Left renal pelvis (tissue), 4 donors: ENCODE measurements at regions not wholly inside any gene's neighbourhood (a gene's known extent, or its start where the extent isn't known, plus 50 kb on each side); places are given as distances from the start of the nearest gene placed in this dataset.
"Not testable (repeated sequence)": the region's sequence is repeated elsewhere in the genome, so short reads cannot be mapped to it uniquely, and the experiment has no call there.

Experiments
- DNase-seq, 4 donors: peaks; one replicate each; pipeline ENCODE4 v3.0.0-alpha.2; 2013; ENCODE audit warnings: low read depth in 4 of 4, low spot score in 3 of 4

DNA sequence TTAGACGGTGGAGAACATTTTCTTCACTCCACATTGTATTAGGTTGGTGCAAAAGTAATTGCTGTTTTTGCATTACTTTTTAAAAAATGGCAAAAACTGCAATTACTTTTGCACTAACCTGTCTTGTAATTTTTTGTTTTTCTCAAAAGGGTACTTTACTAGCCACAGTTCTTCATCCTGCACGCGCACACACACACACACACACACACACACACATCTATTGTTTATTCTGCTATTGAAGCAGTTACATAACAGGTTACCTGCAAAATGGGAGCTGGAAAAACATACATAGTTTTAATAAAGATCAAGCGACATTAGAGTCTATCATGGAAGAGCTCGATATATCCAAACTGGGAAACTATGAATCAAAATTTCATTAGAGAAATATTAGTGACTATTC is 235.2 kb downstream of the SIM1 start:
- DNase-seq: no peak

DNA sequence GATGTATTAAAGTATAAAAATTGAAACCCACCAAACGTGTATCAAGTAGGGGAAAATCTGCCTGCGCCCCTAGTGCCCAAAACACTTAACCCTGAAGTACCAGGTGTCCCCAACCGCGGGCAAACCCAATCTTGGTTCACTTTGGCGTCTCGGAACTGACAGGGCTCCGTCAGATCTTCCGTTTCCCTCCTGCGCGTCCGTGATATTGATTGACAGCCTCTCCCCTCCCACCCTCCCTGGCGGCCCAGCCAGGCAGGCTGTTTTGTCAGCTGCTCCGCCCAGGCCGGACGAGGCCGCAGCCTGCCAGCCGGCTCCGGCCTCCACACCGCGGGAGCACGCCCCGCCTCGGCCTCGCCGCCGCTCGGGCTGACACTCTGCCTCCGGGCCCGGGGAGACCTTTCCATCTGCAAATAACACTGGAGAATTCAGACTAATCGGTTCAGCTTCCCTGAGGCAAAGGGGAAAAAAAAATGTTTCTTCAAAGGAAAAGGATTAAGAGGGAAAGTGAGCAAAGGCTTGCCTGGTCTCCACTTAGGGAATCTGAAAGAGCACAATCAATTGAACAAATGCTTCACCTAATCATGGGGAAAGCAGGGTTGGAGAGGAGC is 234.9 kb upstream of the MCHR2 start:
- DNase-seq: peak; percentile 22 to 54 (median 36)

DNA sequence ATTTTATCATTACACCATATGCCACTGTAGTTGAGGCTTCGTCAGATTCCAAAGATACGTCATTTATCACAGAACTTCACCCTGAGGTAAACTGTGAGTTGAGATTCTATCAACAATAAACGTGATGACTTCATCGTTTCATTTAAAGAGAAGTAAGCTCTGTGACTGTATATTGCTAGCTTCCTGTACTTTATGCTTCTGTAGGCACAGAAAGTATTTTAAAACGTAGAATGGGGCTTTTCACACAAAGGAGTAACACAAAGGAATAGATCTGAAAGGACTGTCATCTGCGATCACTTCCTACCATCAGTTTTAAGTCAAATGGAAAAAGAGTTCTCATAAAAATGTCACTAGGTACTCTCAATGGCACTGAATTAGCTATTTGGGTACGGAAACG is 234.4 kb upstream of the MCHR2 start:
- peak in 1 of 4 donors; percentile 10 for DNase-seq

DNA sequence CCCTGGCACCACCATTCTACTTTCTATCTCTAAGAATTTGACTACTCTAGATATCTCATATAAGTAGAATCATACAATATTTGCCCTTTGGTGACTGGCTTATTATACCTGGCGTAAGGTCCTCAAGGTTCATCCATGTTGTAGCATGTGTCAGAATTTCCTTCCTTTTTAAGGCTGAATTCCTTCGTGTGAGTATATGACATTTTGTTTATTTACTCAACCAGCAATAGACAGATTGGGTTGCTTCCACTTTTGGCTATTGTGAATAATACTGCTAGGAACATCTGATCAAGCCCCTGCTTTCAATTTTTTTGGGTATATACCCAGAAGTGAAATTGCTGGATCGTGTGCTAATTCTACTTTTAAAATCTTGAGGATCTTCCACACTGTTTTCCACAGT is 232.8 kb upstream of the MCHR2 start:
- no peak for DNase-seq

DNA sequence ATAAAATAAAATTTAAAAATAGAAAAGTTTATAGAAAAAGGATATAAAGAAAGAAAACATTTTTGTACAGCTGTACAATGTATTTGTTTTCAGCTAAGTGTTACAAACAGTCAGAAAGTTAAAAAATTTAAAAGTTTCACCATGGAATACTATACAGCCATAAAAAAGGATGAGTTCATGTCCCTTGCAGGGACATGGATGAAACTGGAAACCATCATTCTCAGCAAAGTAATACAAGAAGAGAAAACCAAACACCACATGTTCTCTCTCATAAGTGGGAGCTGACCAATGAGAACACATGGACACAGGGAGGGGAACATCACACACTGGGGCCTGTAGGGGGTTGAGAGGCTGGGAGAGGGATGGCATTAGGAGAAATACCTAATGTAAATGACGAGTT is 229.9 kb upstream of the MCHR2 start:
- not testable (repeated sequence) for DNase-seq

DNA sequence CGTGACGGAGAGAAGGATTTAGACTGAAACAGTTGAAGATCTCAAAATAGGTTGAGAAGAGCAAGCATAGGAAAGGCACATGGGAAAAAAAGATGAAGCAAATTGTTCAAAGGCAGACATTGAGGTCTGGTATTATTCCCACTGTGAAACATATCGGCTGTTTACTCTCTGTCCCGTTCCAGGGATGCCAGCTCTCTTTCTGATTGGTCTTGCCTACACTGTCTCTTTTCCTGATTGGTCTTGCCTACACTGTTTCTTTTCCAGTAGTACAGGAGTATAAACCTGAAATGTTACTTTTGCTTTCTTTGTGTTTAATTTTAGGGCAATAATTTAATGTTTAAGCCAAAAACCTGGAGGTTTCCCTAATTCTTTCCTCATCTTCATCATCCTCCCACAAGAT is 226.5 kb upstream of the MCHR2 start:
- DNase-seq: no peak

DNA sequence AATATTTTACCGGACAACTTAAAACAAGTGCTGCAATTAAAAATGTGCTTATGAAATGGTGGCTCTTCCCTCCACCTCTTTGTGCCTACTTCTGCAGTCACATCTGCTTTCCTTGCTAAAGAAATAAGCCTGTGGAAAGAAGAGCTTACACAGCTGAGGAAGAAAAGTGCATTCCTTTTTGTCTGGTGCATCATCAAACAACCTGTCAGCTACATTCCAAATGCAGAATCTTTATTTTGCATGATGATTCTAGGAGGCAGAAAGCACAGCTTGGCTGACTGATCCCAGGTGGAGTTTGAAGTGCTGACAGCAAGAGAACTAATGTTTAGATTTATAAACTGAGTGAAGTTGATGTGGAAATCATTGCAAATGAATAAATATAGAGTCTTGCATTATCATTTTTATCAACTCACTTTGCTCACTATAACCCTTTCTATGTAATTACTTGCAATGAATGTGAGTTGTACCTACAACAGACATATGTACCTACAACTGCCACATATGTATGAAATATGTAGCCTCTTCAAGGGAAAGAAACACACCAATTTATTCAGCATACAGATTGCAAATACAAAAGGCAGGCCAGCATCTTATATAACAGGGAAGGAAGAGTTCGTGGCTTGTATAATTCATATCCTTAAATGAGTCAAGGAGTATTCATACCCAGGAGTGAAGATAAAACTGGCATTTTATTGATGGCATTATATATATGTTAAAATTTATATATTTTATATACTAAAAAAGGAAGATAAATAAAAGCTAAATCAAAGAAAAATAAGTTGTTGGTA is 223.4 kb upstream of the MCHR2 start:
- DNase-seq: no peak

DNA sequence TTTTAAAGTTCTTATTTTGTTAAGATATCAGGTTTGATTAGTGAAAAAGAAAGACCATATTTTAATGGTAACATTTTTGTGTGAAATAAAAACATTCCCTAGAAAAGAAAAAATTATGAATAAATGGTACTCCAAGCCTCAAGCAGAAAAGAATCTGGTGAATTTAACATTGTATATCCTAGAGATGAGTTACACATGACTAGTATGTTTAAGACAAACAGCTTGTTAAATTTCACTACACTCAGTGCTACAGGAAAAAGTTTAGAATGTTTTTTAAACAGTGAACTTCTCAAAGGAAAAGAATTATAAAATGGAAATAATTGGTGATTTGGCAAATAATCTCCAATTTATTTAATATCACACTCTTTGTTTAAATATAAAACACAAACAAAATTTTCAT is 222.7 kb upstream of the MCHR2 start:
- DNase-seq: no peak

DNA sequence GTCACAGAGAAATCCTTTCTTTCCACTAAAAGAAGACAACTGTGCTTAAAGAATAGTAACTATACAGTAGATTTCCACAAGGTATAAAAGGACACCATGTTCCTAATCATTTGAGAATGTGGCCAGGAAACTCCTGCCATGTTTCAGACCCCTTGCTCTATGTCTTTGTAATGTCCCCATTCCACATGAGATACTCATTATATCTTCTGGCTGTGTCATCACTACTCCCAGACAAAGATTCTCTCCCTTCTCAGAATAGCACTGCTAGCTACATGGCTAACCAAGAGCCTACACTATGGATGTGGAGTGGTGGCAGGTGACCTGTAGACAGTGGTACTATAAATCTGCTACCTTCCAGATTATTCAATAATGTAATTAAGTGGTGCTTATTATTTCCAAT is 218.1 kb upstream of the MCHR2 start:
- DNase-seq: no peak

DNA sequence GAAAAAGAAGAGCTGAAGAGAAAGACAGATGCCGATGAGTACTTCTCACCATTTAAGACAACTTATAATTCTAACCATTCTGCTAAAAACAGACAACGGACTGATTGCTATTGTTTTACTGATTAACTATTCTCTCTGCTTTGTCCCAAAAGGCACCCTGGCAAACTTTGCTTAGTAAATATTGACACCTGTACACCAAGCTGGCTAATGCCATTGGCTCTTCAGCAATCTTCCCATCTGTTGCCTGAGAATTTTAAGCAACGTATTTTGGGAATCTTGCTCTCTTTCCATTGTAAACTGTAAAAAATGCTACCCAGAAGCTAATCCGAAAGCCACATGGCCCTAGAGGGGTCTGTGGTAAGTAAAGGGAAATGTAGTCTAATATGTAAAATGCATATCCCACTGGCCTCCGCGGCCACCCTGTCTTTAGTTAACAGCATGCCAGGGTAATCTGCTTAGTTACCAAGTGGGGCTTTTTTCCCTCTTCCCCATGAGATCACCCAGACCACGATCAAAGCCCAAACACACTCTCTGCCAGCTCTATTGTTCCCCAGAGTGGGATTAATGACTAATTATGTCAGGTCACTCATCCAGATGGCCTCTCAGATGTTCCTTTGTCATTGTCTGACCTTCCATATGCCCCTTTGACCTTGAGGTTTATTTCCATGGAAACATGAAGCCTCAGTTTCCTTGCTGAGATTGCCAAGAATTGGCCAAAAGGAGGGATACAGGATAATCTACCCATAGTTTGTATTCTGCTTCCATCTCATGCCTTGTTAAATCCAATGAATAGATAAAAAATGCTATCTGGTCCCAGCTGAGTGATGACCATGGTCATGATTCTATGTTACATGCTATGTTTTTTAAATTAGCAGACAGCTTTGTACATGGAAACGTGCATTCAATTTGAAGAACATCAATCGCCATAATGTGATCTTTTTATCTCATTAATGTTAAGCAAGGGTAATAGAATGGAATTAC is 216.4 kb upstream of the MCHR2 start:
- DNase-seq: no peak

DNA sequence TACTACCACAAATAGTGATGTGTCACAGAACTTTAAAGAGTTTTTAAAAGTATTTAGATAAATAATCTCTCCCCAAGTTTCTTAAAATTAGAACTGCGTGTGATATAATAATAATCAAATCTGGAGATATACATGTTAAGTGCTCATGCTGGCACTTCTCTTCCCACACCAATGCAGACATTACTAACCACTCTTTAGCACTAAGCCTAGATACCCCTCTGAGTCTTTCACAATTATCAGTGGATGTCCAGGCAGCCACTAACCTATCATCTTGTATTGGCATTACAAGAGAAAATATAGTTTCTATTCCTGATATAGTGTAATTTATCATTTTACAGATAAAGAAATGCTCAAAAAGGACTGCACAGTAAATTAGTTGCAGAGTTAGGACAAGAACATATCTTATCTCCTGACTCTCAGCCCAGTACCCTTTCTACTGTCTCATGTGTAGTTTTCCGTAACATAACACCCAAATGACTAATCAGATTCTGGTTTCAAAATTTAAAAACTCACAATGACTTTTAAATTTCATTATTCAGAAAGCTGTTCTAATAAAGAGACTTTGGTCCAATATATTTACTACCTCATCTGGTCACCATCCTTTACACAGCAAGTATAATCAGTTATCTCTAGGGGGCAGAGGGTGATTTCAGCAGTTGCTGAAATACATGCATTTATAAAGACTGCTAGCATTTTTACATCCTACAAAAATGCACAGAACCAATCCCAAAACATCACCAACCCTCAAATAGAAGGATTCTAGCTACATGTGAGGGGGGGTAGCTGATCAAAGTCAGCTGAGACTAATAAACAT is 215.5 kb upstream of the MCHR2 start:
- no peak for DNase-seq

DNA sequence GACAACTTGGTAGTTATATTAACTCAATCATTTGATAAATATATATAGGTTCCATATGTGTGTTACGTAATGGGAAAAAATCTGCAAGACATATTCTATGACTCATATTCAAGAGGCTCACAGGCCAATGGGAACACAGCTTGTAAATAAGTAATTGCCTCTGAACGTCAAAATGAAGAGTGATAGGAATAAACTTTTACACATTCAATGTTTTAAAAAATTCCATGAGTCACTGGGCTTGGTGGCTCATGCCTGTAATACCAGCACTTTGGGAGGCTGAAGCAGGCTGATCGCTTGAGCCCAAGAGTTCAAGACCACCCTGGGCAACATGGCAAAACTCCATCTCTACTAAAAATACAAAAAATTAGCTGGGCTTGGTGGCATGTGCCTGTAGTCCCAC is 209.4 kb upstream of the MCHR2 start:
- DNase-seq: no peak

DNA sequence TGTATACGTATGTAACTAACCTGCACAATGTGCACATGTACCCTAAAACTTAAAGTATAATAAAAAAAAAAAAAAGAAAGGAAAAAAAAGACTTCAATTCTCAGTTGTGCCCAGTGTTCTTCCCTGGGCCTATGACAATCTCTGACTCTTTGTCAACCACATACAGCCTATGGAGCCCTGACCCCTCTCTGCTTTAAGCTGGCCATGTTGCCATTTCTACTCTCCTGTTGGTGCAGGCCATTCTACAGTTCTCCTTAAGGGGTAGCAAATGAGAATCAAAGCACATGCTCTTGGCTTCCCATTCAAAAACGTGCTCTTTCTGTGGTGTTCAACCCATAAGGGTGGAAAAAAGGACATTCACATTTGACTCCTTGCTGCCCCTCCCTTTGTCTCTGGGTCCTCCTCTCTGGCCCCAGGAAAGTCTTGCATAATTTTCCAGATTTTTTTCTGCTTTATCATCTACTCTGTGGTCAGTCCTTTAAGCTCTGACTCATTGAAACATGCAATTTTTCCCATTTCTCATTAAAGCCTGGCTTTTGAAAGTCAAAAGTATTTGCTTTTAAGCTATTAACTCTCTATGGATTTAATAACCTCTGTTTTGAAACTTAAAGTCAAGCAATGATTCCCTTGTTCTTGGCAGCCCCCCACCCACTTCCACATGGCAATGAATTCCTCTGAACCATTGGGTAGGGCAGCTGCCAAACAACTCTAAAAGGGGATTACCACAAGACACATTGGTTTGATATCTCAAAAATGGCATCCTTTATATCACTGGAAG is 208.6 kb upstream of the MCHR2 start:
- DNase-seq: no peak

DNA sequence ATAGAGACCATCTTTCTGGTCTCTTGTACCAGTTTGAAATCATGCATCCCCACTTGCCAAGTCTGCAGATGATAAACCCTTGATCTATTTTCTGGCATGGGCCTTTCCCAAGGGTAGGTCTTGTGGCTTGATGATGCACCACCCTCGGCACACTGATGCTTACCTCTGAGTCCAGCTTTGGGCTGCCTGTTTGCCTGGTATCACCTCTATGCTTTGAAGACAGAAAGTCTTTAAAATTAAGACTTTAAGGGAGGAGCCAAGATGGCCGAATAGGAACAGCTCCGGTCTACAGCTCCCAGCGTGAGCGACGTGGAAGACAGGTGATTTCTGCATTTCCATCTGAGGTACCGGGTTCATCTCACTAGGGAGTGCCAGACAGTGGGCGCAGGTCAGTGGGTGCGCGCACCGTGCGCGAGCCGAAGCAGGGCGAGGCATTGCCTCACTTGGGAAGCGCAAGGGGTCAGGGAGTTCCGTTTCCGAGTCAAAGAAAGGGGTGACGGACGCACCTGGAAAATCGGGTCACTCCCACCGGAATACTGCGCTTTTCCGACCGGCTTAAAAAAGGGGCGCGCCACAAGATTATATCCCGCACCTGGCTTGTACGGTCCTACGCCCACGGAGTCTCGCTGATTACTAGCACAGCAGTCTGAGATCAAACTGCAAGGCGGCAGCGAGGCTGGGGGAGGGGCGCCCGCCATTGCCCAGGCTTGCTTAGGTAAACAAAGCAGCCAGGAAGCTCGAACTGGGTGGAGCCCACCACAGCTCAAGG is 202.4 kb upstream of the MCHR2 start:
- DNase-seq: not testable (repeated sequence)

DNA sequence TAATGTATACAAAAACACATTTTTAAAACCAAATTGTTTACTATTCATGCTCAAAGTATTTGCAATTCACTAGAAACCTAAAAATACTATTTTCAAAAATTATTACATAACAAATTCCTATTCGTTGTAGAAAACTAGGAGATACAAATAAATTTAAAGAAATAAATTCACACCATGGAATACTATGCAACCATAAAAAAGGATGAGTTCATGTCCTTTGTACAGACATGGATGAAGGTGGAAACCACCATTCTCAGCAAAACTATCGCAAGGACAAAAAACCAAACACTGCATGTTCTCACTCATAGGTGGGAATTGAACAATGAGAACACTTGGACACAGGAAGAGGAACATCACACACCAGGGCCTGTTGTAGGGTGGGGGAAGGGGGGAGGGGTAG is 201.2 kb upstream of the MCHR2 start:
- DNase-seq: not testable (repeated sequence)

DNA sequence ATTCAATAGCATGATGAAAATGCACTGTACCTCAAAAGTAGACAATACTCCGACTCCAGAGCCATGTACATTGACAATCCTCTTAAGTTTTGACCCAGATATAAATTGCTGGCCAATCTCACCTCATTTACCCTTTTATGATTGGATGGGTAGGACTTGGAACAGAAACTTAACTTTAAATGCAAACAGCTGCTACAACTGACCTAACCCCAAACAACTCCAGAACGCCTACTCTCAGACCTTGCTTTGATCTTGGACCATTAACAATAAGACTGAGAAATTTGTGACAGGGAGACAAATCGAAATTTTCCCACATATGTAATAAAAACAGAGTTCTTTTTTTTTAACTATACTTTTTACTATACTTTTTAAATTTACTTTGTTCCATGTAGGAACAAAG is 200.5 kb upstream of the MCHR2 start:
- DNase-seq: no peak

DNA sequence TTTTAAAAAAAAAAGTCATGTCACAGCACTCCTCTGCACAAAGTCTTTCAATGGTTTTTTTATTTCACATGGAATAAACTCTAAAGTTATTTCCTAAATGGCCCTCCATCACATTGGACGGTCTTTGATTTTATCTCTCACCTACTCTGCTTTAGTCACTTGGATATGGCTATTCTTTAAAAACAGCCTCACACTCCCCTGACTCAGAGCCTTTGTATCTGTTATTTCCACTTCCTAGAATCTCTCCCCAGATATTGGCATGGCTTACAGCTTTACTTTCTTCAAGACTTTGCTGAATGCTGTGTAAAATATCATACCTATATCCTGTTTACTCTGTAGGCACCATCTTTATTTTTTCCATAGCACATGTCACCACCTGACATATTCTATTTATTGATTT is 194.7 kb upstream of the MCHR2 start:
- DNase-seq: no peak

DNA sequence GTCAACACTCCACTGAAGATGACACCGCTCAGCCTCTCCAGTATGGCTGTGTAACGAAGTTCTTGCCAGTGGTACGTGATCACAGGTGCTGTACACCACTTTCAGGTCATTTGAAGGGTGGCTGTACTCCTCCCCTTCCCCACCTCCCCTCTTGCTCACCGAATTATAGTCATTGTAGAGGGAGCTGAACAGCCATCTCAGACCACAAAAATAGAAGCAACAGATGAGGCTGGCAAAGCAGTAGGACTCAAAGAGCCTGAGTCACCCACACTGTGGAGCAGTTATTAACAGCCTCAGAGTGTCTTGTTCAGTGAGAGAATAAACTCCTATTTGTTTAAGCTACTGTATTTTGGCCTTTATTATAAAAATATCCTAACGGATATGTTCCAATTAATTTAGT is 192.5 kb upstream of the MCHR2 start:
- DNase-seq: no peak

DNA sequence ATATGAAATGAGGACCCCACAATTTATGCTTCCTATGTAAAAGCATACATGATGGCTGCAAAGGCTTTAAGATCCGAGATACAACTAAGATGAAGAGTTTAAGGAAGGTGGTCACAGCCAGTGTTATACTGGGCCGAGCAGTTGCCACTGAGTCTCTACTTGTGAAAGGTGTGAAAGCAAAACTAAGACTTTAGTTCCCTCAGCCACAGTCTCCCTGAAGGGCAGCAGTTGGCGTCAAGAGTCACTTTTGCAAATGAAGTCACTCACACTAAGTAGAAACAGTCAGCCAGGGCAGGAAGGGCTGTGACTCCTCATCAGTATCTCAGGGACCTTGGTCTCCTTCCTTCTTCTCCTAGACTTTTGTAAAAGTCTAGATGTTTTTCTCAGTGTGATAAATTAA is 191.6 kb upstream of the MCHR2 start:
- no peak for DNase-seq
